ENCODE measurements at regions not wholly inside any gene's neighbourhood (a gene's known extent, or its start where the extent isn't known, plus 50 kb on each side); places are given as distances from the start of the nearest gene placed in this dataset.

DNA sequence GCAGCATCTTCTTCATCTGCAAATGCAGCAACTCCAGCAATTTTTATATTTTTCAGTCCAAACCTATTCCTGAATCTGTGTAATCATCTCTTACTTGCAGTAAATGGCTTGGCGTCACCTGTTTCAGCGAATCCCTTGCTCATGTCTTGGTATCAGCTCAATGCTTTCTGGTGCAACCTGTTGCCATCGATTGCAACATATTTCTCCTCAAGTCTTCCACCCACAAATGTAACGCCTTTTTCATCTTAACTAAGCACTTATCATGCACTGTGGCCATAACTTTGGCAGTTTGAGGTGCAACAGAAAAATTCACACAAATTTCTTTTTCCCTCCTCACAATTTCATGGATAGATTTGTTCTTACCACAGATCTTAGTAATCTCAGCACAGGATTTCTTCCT is 168.3 kb downstream of the HERPUD2 start:
- H3K4me1 ChIP-seq (replicated peaks in 1 of 2): no peaks in the 10 kb centered on the region
- DNase-seq: no peak
- 67 to 82% (median 73%) methylated on average over 4 of the region's 4 CpGs for WGBS, 4 donors
- no peaks in the 10 kb centered on the region for H3K36me3 ChIP-seq (replicated peaks in 1 of 2)
- H3K27me3 ChIP-seq: no peaks in the 10 kb centered on the region
- no peak for TF ChIP-seq POLR2A (IDR thresholded peaks at IDR 0.05)
- TF ChIP-seq CTCF (IDR thresholded peaks at IDR 0.05): no peak
- H3K27ac ChIP-seq: no peak overlapping the region
- no peaks in the 10 kb centered on the region for H3K9me3 ChIP-seq (replicated peaks in 1 of 3)
- intact Hi-C loops (cut with DNase I): no loop called here
- H3K4me3 ChIP-seq: no peak overlapping the region

- WGBS, 4 donors: 75 to 83% (median 80%) methylated on average over 5 of the region's 5 CpGs
- TF ChIP-seq CTCF (IDR thresholded peaks at IDR 0.05) (no peak), POLR2A (IDR thresholded peaks at IDR 0.05) (no peak)
- no peaks in the 10 kb centered on the region for H3K9me3 ChIP-seq (replicated peaks in 1 of 3)
- no peaks in the 10 kb centered on the region for H3K4me1 ChIP-seq (replicated peaks in 1 of 2)
- no peaks in the 10 kb centered on the region for H3K36me3 ChIP-seq (replicated peaks in 1 of 2)
- no peak for DNase-seq
- no peak overlapping the region for H3K27ac ChIP-seq
- intact Hi-C loops (cut with DNase I): no loop called here
- H3K4me3 ChIP-seq: no peak overlapping the region
- no peaks in the 10 kb centered on the region for H3K27me3 ChIP-seq
These were observed 170.7 kb downstream of the HERPUD2 start for GRCh38 chr7:35524112-35524804.

- H3K4me1 ChIP-seq (replicated peaks in 1 of 2): no peaks in the 10 kb centered on the region
- H3K27ac ChIP-seq: no peak overlapping the region
- WGBS, 4 donors: 77 to 82% (median 81%) methylated on average over 7 of the region's 7 CpGs
- DNase-seq: no peak
- no peak for TF ChIP-seq CTCF (IDR thresholded peaks at IDR 0.05)
- TF ChIP-seq POLR2A (IDR thresholded peaks at IDR 0.05): no peak
- no peaks in the 10 kb centered on the region for H3K36me3 ChIP-seq (replicated peaks in 1 of 2)
- H3K27me3 ChIP-seq: no peaks in the 10 kb centered on the region
- intact Hi-C loops (cut with DNase I): no loop called here
- no peak overlapping the region for H3K4me3 ChIP-seq
- no peaks in the 10 kb centered on the region for H3K9me3 ChIP-seq (replicated peaks in 1 of 3)
These were observed 171.6 kb downstream of the HERPUD2 start for GRCh38 chr7:35523292-35523691.

DNA sequence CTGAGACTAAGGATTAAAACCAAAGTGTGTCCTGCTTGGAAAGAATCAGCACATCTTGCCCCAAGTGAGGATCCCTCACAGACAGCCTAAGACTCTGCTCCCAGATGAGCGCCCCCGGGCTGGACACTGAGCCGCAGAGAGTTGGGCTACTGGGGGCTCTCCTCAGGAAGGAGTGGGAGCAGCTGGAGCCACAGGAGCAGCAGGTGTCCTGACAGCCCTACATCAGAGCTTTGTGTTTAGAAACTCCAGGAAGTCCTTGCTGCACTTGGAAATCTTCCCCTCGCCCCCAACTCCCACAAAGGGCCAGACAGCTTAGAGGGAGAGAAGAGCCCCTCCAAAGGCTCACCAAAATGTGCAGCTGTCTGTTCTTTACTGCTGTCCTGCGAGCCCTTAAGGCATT is 172.2 kb downstream of the HERPUD2 start:
- Histone ChIP-seq H3K4me1 (replicated peaks in 1 of 2) (no peaks in the 10 kb centered on the region), H3K4me3 (no peak overlapping the region), H3K27me3 (no peaks in the 10 kb centered on the region), H3K9me3 (replicated peaks in 1 of 3) (no peaks in the 10 kb centered on the region), H3K36me3 (replicated peaks in 1 of 2) (no peaks in the 10 kb centered on the region), H3K27ac (no peak overlapping the region)
- 27 to 42% (median 31%) methylated on average over 2 to 5 of the region's 5 CpGs for WGBS, 4 donors
- TF ChIP-seq POLR2A (IDR thresholded peaks at IDR 0.05) (no peak), CTCF (IDR thresholded peaks at IDR 0.05) (no peak)
- no peak for DNase-seq
- intact Hi-C loops (cut with DNase I): no loop called here
